ENCODE measurements at regions not wholly inside any gene's neighbourhood (a gene's known extent, or its start where the extent isn't known, plus 50 kb on each side); places are given as distances from the start of the nearest gene placed in this dataset.
"Not testable (repeated sequence)": the region's sequence is repeated elsewhere in the genome, so short reads cannot be mapped to it uniquely, and the experiment has no call there.

DNA sequence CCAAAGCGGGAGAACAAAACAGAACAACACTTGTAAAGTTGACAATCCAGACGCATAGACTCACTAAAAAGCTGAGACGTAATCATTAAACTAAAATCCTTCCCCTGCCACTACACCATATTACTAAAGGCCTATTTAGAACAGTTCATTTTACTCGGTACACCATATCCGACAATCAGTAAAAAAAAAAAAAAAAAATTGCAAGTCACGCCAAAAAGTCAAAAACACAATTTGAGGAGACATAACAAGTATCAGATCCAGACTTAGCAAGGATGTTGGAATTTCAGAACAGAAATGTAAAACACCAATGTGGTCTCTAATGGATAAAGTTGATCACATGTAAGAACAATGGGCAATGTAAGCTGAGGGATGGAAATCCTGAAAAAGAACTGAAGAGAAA lies 1899.4 kb downstream of the STIM2 start:
- no peak for DNase-seq

DNA sequence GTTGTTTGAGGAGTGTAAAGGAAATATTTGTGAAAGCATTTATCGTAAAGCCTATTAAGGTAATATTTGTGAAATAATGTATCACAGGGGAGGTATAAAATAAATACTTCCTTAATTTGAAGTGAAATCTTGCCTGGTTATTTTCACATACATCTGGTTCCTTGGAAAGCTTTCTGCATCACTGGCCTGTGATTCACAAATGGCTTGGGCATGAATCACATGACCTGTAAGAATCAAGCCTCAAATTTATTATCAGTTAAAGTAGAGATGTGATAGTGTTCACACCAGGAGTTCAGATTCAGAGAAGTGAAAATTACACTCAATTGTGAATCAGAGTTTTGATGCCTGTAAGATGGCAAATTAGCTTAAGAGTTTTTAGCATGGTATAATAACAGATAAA lies 1911.4 kb downstream of the STIM2 start:
- DNase-seq, result no peak

DNA sequence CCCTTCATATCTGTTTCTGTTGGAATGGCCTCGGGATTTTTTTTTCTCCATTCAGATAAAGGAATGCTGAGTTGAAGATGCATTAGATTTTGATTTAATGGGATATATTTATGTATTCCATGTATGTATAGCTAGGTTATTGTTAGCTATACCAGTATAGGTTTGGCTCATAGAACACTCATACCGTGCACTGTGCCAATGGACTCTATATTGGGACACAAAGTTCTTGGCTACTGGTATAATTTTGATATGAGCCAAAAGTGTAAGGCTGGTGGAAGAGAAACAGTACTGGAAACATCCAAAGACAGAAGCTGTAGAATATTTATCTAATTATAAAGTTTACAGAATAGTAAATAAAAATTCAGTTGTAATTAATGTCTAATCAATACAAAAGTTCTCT lies 1912.1 kb downstream of the STIM2 start:
- DNase-seq, result no peak

DNA sequence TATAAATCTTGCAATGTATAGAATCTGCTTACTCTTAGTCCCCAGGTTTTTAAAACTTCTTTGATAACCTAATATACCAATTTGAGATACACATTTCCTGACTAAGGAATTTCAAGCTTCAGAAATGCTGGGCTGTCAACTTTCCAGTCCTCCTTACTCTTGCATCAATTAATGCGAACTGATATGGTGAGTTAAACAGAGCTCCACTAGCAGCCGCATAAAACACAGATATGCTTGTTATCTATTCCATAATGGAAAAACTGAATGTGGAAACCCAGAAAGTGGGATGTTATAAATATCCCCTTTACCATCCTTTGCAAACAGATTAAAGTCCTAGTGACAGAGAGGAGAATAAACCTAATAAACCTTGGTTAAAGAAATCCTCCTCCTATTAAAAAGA lies 1913.7 kb downstream of the STIM2 start:
- DNase-seq, result no peak

DNA sequence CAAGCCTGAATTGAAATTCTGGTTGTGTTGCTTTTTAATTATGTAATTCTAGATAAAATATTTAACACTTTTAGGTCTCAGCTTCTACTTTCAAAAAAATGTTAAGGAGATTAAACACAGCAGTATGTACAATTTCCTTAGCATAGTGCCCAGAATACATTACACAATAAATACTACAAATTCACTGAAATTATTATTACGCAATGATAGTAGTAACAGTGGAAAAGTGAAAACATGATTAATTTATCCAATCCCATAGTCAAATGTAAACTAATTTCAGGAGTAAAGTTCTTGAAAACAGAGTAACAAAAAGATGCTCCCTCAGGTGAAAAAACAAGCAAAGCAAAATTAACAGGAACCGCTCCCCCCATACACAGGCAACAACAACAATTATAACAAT lies 1915.4 kb downstream of the STIM2 start:
- no peak for DNase-seq

DNA sequence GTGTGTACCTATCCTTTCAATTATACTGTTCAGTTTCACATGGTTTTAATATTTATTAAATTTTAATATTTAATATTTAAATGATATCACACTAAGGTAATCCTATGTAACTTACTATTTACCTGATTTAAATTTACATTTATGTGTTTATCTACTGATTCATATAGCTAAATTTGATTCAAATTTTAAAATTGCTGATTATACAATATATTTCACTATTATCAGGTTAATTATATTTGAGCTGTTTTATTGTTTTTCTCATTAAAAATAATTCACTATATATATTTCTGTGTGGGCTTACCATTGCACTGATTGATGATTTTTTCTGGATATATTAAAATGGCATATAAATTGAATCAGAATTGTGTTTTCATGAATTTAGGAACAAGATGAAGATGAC lies 1923.5 kb downstream of the STIM2 start:
- DNase-seq, result no peak

DNA sequence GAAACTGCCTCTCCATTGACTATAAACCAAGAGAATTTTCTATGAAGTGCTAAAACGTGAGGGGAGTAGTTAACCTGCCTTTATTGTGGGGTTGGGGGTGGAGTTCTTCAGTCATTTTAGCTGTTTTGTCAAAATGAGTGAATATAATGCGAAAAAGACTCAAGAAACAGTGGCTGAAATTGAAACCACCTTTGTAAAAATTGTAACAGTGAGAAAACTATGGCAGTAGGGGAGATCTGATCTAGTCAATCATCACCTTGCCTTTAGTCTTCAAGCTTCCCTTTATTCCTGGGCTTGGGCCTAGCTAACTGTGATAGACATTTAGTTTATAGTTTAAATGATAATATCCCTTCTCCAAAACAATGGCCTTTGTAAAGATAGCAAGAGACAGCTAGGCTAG lies 1927.3 kb downstream of the STIM2 start:
- DNase-seq, result no peak

DNA sequence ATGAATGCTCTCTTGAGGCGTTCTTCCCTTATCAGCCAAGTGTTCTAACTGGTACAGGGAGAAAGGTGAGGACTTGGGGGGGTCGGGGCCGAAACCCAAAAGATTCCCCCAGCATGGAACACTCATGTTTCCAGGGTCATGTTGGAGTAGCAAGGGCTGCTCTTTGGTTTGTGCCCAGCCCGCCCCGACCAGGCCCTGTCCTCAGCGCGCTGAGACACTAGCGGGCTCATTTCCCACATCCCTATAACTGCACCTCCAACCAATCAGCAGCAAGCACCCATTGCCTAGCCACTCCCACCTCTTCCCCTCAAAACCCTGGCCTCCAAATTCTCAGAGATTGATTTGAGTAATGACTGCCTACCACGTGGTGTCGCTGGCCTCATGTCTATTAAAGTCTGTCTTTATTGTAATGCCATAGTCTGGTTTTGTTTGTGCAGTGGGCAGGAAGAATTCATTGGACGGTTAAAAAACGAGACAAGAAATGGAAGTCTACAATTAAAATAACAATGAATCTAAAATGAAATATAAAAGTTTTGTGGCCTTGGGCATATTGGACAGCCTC lies 1928.4 kb downstream of the STIM2 start:
- DNase-seq, result no peak

DNA sequence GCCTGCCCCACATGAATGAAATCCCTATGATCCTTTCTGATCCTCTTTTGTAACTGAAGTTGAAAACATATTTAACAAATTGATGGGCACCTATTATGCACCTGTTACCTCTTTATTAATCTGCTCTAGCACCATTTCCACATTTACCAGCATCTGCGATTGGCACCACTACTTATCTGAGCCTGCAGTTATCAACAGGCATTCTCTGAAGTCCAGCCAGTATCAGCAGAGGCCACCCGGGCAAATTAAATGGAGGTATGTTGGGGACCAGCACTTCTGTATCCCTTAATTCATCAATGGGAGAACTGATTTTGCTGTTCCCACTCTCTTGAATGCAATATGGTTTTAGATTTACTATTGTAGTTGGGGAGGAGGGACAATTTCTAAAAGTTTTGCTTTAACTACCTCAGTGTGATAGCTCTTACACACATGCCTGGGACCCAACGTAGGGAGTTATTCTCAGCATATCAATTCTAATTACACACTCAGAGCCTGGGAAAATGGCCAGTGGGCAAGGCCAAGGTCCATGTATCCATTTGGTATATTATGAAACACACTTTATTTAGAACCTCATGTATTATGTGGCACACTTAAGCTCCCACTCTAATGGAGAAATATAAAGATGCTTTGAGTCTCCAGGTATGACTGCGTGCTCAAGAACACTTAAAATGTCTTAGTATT lies 1927.1 kb upstream of the PCDH7 start:
- no peak for DNase-seq

DNA sequence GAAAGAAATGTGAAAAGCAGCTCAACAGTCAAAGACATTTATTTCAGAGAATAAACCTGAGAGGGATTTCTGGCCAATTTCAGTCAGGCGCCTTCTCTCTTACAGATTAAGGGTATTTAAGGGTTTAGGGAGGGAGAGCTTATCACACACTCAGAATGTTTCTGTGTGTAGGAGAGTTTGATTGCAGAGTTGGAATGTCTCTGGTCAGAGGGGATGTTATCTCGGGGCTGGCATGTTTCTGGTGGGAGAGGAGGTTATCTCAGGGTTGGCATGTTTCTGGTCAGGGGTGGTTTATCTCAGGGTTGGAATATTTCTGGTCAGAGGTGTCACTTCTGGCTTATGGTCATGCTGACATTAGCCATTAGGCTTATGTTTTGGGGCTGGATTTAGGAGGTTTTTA lies 1920.5 kb upstream of the PCDH7 start:
- DNase-seq, result no peak

DNA sequence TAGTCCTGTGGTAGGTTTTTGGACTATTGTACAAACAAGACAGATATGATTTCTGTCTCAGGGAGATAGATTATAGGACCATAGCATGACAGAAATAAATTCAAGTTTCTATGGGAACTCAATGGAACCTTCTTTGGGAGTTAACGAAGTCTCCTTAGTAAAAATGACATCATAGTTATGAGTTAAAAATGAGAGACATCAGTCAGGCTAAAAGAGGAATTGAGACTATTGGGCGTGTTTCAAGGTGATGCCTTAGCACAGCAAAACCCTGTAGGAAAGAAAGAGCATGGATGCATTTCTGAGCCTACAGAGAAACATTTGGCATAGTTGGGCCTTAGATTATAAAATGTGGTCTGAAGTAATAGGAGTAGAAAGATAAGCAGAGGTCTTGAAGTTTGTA lies 1909.1 kb upstream of the PCDH7 start:
- DNase-seq, result no peak

DNA sequence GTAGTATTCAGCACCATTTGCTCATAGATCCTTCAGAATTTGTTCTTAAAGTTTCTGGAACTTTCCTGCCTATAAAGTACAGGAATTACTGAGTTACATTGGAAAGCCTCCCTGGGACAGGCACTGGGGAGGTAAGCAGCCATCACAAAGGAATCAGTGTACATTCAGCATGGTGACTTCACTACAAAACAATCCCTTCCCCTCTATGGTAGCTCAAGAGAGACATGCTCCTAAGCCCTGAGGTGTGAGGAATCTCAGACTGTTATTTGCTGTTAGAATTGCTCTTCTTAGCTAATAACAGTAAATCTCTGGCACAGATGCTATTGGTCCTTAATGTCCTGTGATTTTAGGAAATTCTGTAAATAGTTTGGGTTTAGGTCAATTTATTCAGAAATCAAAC lies 1898.0 kb upstream of the PCDH7 start:
- DNase-seq, result no peak

DNA sequence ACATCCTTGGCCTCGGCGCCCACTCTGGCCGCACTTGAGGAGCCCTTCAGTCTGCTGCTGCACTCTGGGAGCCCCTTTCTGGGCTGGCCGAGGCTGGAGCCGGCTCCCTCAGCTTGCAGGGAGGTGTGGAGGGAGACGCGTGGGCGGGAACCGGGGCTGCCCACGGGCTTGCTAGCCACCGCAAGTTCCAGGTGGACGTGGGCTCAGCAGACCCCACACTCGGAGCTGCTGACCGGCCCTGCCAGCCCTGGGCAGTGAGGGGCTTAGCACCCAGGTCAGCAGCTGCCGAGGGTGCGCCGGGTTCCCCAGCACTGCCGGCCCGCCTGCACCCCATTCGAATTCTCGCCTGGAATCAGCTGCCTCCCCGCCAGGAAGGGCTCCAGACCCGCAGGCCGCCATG lies 1892.3 kb upstream of the PCDH7 start:
- no peak for DNase-seq

DNA sequence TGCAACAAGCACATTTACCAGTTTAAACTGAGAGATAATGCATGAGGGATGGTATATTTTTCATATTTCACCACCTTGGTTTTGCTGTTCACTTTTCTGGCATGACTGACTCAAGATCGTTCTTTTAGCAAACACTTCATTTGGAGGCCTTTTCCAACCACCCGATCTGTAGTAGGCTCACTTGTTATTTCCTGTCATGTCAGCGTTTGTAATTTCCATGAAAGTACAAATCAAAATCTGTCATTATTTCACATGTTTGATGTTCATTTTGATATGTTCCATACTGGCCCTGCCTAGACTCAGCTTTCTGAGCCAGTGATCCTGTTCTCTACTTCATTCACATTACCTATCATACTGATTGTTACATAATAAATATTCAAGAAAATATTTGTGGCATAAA lies 1888.3 kb upstream of the PCDH7 start:
- no peak for DNase-seq

DNA sequence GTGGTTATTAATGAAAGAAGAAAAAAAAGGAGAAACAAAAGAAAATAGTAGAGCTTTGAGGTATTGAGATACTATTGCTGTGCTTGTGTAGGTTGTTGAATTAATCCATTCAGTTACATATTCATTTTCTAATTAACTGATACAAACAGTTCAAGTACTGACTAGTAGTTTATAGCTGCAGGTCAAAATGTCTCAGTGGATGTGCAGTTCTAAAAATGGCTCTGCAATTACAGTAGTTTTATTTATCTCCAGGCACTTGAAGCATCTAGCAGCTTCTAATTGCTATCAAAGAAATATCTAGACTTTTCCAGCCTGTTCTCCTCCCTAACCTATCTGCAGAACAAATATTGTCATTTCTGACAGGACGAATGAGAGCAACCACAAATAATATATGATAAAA lies 1887.7 kb upstream of the PCDH7 start:
- no peak for DNase-seq

DNA sequence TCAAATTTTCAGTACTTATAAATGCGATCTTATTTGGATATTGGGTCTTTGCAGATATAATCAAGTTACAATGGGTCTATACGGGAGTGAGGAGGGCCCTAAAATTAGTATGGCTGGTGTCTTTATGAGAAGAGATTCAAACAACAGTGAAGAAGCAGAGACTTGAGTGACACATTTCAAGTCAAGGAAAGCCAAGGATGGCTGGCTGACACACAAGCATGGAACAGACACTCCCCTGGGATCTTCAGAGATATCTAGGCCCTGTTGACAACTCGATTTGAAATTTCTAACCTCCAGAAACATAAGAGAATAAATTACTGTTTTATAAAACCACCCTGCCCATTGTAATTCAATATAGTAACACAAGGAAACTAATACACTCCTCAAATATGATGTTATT lies 1886.0 kb upstream of the PCDH7 start:
- DNase-seq, result no peak

DNA sequence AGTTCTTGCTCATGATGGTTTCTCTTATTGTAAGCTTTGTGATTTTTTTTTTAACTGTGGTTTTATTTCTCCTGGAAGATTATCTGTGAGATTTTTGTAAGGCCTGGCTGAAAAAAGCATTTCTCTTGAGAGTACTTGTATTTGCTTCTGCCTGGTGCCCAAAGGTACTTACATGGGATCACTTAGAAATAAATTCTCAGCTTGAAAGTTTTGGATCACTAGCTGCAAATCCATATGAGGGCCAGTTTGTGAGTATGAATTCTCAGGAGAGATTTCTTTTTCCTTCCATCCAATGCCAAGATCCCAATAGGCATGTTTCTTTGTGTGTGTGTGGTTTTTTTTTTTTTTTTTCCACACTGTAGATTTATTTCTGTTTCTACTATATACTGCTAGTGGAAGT lies 1884.7 kb upstream of the PCDH7 start:
- no peak for DNase-seq

DNA sequence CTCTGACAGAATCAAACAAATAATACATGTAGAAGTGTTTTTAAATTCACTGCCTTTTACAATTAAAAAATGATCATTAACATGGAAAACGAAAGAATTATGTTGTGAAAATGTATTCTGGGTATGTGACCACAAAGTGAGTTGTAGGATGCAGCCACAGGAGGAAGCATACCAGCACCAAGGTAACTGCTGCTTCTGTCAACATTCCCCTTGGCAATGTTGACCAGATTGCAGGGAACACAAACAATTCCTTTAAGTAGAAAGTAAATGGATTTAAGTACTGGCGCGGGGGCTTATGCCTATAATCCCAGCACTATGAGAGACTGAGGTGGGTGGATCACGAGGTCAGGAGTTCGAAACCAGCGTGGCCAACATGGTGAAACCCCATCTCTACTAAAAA lies 1877.9 kb upstream of the PCDH7 start:
- no peak for DNase-seq

DNA sequence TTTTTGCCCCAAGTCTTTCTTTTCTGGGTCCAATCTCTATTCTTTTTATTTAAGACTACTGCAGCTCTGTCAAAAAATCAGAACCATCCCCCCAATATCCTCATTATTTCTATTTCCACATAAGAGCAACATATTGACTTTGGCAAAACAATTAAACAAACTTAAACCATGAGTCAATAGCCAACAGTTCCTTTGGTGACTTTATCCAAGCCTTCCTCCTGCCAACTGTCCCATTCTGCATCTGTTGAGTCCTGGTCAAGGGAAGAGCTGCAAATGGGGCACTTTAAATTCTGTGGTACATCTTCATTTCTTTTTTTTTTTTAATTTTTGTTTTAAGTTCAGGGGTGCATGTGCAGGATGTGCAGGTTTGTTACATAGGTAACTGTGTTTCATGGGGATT lies 1875.0 kb upstream of the PCDH7 start:
- no peak for DNase-seq

DNA sequence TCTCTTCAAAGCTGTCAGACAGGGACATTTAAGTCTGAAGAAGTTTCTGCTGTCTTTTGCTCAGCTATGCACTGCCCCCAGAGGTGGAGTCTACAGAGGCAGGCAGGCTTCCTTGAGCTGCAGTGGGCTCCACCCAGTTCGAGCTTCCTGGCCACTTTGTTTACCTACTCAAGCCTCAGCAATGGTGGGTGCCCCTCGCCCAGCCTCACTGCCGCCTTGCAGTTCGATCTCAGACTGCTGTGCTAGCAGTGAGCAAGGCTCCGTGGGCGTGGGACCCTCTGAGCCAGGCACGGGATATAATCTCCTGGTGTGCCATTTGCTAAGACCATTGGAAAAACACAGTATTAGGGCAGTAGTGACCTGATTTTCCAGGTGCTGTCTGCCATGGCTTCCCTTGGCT lies 1863.1 kb upstream of the PCDH7 start:
- DNase-seq, result not testable (repeated sequence)

DNA sequence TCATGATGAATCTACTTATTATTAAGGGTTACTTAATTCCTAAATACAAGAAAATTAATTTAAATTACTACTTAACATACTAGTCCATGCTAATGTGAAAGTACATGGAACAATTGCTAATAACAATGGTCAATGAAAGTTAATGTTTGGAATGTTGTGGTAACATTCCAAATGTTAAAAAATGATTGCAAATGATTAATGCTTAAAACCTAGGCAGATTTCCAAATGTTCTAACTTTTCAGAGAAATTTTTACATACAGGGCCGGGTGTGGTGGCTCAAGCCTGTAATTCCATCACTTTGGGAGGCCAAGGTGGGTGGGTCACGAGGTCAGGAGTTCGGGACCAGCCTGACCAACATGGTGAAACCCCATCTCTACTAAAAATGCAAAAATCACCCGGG lies 1851.3 kb upstream of the PCDH7 start:
- no peak for DNase-seq

DNA sequence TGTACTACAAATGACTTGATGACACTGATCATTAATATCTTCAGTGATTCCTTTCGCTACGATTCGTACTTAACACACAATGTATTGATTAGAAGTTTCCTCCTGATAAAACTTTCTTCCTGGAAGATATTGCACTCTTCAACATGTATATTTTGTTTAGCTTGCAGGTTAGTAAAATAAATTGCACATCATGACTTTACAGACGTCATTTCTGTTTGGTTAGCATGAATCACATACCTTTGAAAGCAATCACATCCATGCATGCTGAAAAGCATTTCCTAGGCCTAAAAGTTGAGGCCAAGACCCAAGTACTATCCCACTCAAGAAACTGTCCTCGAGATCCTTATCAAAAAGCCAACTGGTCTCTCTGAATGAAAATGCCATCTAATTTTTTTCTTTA lies 1841.0 kb upstream of the PCDH7 start:
- DNase-seq, result no peak

DNA sequence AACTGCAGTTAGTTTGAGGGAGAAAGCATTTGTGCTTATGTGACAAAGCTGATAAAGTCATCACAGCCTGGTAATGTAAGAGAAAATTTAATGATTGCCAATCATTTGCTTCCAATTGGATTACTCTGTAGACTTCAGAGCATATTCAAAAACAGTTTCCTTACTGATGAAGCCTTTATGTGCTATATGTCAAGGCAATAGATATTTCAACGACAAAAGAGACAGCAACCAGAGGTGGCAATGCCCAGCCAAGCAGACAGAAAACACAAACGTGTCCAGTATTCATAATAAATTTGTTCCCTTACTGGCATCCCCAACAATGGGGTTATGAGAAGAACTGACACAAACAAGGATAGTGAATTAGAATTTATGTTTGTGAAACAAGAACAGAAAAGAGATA lies 1840.3 kb upstream of the PCDH7 start:
- no peak for DNase-seq

DNA sequence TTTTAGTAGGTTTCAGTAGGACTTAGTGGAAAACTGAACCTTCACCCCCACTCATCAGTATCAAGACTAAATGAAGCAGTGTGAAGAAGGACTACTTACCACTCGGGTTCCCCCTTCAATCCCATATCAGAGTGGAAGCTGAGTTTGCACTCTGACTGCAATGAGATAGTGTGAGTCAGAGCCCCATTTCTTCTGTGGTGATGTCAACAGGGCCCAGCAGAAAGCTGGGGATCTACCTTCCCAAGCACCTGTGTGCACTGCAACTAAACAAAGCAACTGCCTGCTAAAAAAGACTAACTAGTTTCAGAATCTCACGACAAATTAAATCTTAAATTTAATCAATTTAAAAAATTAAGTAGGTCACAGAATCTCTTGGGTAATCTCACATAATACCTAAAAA lies 1837.0 kb upstream of the PCDH7 start:
- no peak for DNase-seq

DNA sequence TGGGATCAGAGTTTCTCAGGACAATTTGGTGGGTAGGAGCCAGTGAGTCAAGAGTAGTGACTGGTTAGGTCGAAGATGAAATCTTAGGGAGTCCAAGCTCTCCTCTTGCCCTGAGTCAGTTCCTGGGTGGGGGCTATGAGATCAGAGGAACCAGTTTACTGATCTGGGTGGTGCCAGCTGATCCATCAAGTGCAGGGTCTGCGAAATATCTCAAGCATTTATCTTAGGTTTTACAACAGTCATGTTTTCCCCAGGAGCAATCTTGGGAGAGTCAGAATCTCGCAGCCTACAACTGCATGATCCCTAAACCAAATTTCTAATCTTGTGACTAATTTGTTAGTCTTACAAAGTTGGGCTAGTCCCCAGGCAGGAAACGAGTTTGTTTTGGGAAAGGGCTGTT lies 1833.2 kb upstream of the PCDH7 start:
- no peak for DNase-seq

All from SHP77 treated with DMSO at 0.1 percent for 48 hours (cell line).